Sigmoid colon (tissue), 3 donors: ENCODE measurements at regions not wholly inside any gene's neighbourhood (a gene's known extent, or its start where the extent isn't known, plus 50 kb on each side); places are given as distances from the start of the nearest gene placed in this dataset.

ENCODE experiments used
- CTCF ChIP-seq, 4 experiments: fragments of 450-650 bp in 3 of 4; fragments of 200-600 bp in 1 of 4; IDR thresholded peaks; one replicate each; pipeline ENCODE4 v1.5.1; 2016 to 2019; ENCODE audit warnings: antibody characterized with exemption in 4 of 4, mild to moderate bottlenecking in 3 of 4, moderate library complexity in 2 of 4
- POLR2A ChIP-seq, 2 donors: fragments of 450-650 bp; IDR thresholded peaks; one replicate each; pipeline ENCODE4 v1.6.1; 2016; ENCODE audit warnings: antibody characterized with exemption in 2 of 2, mild to moderate bottlenecking in 2 of 2, moderate library complexity in 2 of 2

GRCh38 chr5:81859624-81860023 lies 108.7 kb upstream of the SSBP2 start:
- TF ChIP-seq CTCF (IDR thresholded peaks at IDR 0.05) (no peak), POLR2A (IDR thresholded peaks at IDR 0.05) (no peak)
